NT2/D1 (cell line): ENCODE measurements at regions not wholly inside any gene's neighbourhood (a gene's known extent, or its start where the extent isn't known, plus 50 kb on each side); places are given as distances from the start of the nearest gene placed in this dataset.
"Not testable (repeated sequence)": the region's sequence is repeated elsewhere in the genome, so short reads cannot be mapped to it uniquely, and the experiment has no call there.

Source experiments
- DNase-seq: peaks from one replicate; pipeline ENCODE4 v3.0.0-alpha.2; 2011; ENCODE audit warnings: low read depth, low spot score
- H3K27me3 ChIP-seq: 2 replicates; pipeline ENCODE4 v1.6.0; 2011; ENCODE audit warnings: mild to moderate bottlenecking; ENCODE audit not compliant: insufficient read length, insufficient read depth
- H3K36me3 ChIP-seq: 2 replicates; pipeline ENCODE4 v1.6.1; 2011; ENCODE audit warnings: mild to moderate bottlenecking, low read length, mixed read lengths; ENCODE audit not compliant: insufficient read depth, insufficient read length
- H3K4me1 ChIP-seq: 2 replicates; pipeline ENCODE4 v1.5.1; 2011; ENCODE audit not compliant: insufficient read depth, insufficient read length
- H3K4me3 ChIP-seq: 2 replicates; pipeline ENCODE4 v1.5.1; 2011; ENCODE audit warnings: low read depth; ENCODE audit not compliant: insufficient read length
- H3K9ac ChIP-seq: 2 replicates; pipeline ENCODE4 v1.6.0; 2011; ENCODE audit warnings: low read depth; ENCODE audit not compliant: insufficient read length
- H3K9me3 ChIP-seq: 2 replicates; pipeline ENCODE4 v1.5.1; 2011; ENCODE audit warnings: mild to moderate bottlenecking, low read length; ENCODE audit not compliant: insufficient read depth
- SUZ12 ChIP-seq: IDR thresholded peaks from 2 replicates; pipeline ENCODE4 v1.6.1; 2011; ENCODE audit not compliant: insufficient read length, insufficient read depth; ENCODE audit errors: extremely low read depth
- YY1 ChIP-seq: IDR thresholded peaks from 2 replicates; pipeline ENCODE4 v1.6.1; 2011; ENCODE audit not compliant: insufficient read length, insufficient read depth
- ZNF274 ChIP-seq: IDR thresholded peaks from 2 replicates; pipeline ENCODE4 v1.6.1; 2011; ENCODE audit warnings: mild to moderate bottlenecking, low read depth, low read length

DNA sequence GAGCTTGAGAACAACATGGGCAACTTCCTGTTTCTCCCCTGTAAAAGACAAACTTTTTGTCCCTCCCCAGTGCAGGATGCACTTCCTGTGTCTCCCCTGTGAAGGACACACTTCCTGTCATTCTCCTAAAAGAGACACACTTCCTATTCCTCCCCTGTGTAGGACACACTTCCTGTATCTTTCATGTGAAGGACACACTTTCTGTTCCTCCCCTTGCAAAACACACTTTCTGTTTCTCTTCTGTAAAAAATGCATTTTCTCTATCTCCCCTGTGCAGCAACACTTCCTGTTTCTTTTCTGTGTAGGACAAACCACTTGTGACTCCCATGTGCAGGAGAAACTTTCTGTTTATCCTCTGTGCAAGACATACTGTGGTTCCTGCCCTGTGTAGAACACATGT lies 488.6 kb upstream of the USP9Y start:
- no peak for DNase-seq
- H3K9me3 ChIP-seq = no peaks in the 10 kb centered on the region
- no peak overlapping the region for H3K9ac ChIP-seq
- TF ChIP-seq YY1 (no peak), ZNF274 (no peak), SUZ12 (no peak)
- no peak overlapping the region for H3K4me3 ChIP-seq
- no peaks in the 10 kb centered on the region for H3K36me3 ChIP-seq
- H3K27me3 ChIP-seq = no peaks in the 10 kb centered on the region
- no peaks in the 10 kb centered on the region for H3K4me1 ChIP-seq

DNA sequence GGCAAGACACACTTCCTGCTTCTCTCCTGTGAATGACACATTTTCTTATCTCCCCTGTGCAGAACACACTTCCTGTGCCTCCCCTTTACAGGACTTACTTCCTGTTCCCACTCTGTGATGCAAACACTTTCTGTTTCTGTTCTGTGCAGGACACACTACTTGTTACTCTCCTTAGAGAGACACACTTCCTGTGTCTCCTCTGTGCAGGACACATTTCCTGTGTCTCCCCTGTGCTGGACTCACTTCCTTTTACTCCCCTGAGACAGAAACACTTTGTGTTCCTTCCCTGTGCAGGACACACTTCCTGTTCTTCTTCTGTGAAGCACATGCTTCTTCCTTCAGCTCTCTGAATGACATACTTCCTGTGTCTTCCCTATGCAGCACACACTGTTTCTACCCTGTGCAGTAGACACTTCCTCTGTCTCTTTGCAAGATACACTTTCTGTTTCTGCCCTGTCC lies 485.4 kb upstream of the USP9Y start:
- Histone ChIP-seq H3K9ac (no peak overlapping the region), H3K4me1 (no peaks in the 10 kb centered on the region), H3K27me3 (no peaks in the 10 kb centered on the region), H3K9me3 (no peaks in the 10 kb centered on the region), H3K36me3 (no peaks in the 10 kb centered on the region), H3K4me3 (no peak overlapping the region)
- no peak for DNase-seq
- TF ChIP-seq YY1 = no peak
- TF ChIP-seq SUZ12 = no peak

- no peak for TF ChIP-seq ZNF274
- no peak for TF ChIP-seq SUZ12
- no peak for TF ChIP-seq YY1
- H3K4me3 ChIP-seq = no peak overlapping the region
- no peaks in the 10 kb centered on the region for H3K4me1 ChIP-seq
- no peak overlapping the region for H3K9ac ChIP-seq
- H3K9me3 ChIP-seq = no peaks in the 10 kb centered on the region
- H3K27me3 ChIP-seq = no peaks in the 10 kb centered on the region
- no peaks in the 10 kb centered on the region for H3K36me3 ChIP-seq
- no peak for DNase-seq
Measured at GRCh38 chrY:12230921-12231320, 470.1 kb upstream of the USP9Y start.

DNA sequence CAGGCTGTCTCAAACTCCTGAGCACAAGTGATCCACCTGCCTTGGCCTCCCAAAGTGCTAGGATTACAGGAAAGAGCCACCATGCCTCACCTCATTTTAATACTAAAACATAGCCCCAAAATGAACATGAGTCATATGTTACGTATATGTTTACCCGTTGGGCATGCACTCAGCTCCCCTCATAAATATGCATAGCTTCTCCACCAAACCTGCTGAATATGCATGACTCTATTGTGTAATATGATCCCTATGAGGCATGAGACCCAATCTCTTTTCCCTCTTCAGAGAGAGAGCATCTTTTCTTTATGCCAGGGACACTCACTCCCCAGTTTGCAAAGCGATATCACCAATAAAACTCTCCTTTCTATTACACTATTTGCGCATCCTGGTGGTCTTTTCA lies 464.6 kb upstream of the USP9Y start:
- TF ChIP-seq ZNF274 = no peak
- no peak for TF ChIP-seq YY1
- TF ChIP-seq SUZ12 = no peak

DNA sequence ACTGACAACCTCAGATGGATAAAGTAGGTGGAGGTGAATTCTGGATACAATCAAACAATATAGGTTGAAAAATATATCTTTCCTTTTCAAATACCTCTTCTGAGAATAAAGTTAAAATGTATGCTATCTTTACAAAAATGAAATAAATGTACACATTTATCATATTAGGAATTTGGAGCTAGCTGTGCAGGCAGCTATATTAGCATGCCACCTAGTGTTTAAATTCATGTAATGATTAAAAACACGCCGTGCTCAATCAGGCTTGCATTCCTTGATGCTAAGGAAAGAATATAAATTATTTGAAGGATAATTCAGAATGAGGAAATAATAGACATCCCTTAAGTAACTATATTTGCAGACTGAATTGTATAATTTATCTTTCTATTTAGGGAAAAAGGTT lies 460.7 kb upstream of the USP9Y start:
- H3K4me3 ChIP-seq, H3K4me1 ChIP-seq, H3K9ac ChIP-seq, H3K9me3 ChIP-seq, H3K36me3 ChIP-seq, DNase-seq, H3K27me3 ChIP-seq: not testable (repeated sequence)

More for the DNA sequence above, 464.6 kb upstream of the USP9Y start:
- H3K36me3 ChIP-seq = no peaks in the 10 kb centered on the region
- no peaks in the 10 kb centered on the region for H3K4me1 ChIP-seq
- H3K9ac ChIP-seq = no peak overlapping the region
- H3K4me3 ChIP-seq = no peak overlapping the region
- H3K9me3 ChIP-seq = no peaks in the 10 kb centered on the region
- no peak for DNase-seq
- H3K27me3 ChIP-seq = no peaks in the 10 kb centered on the region

DNA sequence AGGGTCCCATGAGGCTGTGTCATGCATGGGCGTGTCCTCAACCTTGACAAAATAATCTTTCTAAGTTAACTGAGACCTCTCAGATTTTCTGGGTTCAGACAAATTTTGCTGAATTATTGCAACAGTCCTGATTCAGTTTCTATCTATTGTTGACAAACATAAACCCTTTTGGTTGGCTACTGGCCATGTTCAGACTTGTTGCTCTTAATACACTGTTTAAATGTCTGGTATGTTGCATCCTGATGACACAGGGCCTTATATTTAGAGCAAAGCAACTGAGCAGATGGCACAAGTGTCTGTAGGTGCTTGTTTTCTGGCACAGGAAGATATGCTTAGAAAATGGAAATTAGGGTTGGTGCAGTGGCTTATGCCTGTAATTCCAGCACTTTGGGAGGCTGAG lies 456.9 kb upstream of the USP9Y start:
- H3K9ac ChIP-seq = no peak overlapping the region
- TF ChIP-seq YY1 (no peak), SUZ12 (no peak), ZNF274 (no peak)
- no peaks in the 10 kb centered on the region for H3K27me3 ChIP-seq
- no peak overlapping the region for H3K4me3 ChIP-seq
- no peak for DNase-seq
- H3K9me3 ChIP-seq = no peaks in the 10 kb centered on the region
- H3K36me3 ChIP-seq = no peaks in the 10 kb centered on the region
- H3K4me1 ChIP-seq = no peaks in the 10 kb centered on the region

DNA sequence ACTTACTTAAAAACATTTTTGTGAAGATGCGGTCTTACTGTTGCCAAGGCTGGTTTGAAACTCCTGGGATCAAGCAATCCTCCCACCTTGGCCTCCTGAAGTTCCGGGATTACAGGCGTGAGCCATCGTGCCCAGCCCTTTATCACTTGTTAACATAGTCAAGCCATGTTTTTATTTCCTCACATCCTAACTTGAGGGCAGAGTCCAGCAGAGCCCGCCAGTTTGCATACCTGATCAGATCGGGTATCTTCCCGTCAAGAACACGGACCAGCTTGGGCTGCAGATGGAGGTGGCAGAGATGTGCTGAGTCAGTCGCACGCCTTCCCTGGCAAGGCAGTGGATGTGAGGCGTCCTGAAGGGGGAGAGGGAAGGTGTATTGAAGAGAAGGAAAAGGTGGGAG lies 447.3 kb upstream of the USP9Y start:
- Histone ChIP-seq H3K9me3 (no peaks in the 10 kb centered on the region), H3K36me3 (no peaks in the 10 kb centered on the region), H3K4me3 (no peak overlapping the region), H3K27me3 (no peaks in the 10 kb centered on the region), H3K9ac (no peak overlapping the region), H3K4me1 (no peaks in the 10 kb centered on the region)
- no peak for DNase-seq
- TF ChIP-seq ZNF274 (no peak), SUZ12 (no peak), YY1 (no peak)

DNA sequence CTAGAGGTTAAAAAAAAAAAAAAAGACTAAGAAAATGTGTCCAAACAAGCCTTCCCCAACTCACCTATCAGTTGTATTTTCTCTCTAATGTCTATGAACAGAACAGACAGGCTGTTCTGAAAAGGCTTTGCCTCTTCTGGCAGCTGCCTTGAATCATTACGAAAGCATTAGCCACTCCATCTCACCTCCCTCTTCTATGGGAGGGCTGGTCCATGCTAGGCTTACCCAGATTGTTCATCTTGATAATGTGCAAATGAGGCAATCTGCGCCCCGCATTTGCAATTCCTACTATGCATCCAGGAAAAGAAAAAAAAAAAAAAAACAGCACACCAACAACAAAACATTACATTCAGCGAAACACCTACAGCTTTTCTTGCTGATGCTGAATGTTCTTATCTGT lies 429.9 kb upstream of the USP9Y start:
- TF ChIP-seq SUZ12 = no peak
- TF ChIP-seq ZNF274 = no peak
- TF ChIP-seq YY1 = no peak
- no peak overlapping the region for H3K4me3 ChIP-seq
- H3K4me1 ChIP-seq = no peaks in the 10 kb centered on the region
- no peaks in the 10 kb centered on the region for H3K27me3 ChIP-seq
- no peak overlapping the region for H3K9ac ChIP-seq
- H3K36me3 ChIP-seq = no peaks in the 10 kb centered on the region
- H3K9me3 ChIP-seq = no peaks in the 10 kb centered on the region
- DNase-seq = no peak
